PC-9 (cell line): ENCODE measurements at regions not wholly inside any gene's neighbourhood (a gene's known extent, or its start where the extent isn't known, plus 50 kb on each side); places are given as distances from the start of the nearest gene placed in this dataset.

ENCODE experiments used
- EZH2 ChIP-seq: fragments of 200-600 bp; sonication (generic); IDR thresholded peaks from 2 replicates; pipeline ENCODE4 v1.8.0; 2017; ENCODE audit warnings: antibody characterized with exemption, low read depth
- TF ChIP-seq, protein P1 (sequence below): fragments of 200-600 bp; sonication (generic); conservative IDR thresholded peaks from 2 replicates; pipeline ENCODE4 v1.6.1; 2017; ENCODE audit warnings: mixed run types, antibody characterized with exemption, mild to moderate bottlenecking, moderate library complexity

GRCh38 chr12:124213666-124214347, 81.1 kb upstream of the RFLNA start:
- TF ChIP-seq, protein P1, sequence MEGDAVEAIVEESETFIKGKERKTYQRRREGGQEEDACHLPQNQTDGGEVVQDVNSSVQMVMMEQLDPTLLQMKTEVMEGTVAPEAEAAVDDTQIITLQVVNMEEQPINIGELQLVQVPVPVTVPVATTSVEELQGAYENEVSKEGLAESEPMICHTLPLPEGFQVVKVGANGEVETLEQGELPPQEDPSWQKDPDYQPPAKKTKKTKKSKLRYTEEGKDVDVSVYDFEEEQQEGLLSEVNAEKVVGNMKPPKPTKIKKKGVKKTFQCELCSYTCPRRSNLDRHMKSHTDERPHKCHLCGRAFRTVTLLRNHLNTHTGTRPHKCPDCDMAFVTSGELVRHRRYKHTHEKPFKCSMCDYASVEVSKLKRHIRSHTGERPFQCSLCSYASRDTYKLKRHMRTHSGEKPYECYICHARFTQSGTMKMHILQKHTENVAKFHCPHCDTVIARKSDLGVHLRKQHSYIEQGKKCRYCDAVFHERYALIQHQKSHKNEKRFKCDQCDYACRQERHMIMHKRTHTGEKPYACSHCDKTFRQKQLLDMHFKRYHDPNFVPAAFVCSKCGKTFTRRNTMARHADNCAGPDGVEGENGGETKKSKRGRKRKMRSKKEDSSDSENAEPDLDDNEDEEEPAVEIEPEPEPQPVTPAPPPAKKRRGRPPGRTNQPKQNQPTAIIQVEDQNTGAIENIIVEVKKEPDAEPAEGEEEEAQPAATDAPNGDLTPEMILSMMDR = no peak
- TF ChIP-seq EZH2 = no peak
